Right lobe of liver (tissue), 4 donors: ENCODE measurements at regions not wholly inside any gene's neighbourhood (a gene's known extent, or its start where the extent isn't known, plus 50 kb on each side); places are given as distances from the start of the nearest gene placed in this dataset.

Experiments
- POLR2A ChIP-seq: fragments of 450-650 bp; IDR thresholded peaks from one replicate; pipeline ENCODE4 v1.6.1; 2017; ENCODE audit warnings: antibody characterized with exemption, mild to moderate bottlenecking
- TF ChIP-seq, protein P1 (sequence below), 4 donors: fragments of 200-600 bp in 3 of 4; fragments of 450-650 bp in 1 of 4; IDR thresholded peaks; one replicate each; pipeline versions ENCODE4 v1.5.1 to v1.8.0; 2016 to 2022; ENCODE audit warnings: antibody characterized with exemption in 4 of 4, mild to moderate bottlenecking in 2 of 4
- donor health status: DM: no; HTN: no; CAD: no.
- donor health status: DM: no; HTN: no; CAD: no.
- donor health status: DM: no; HTN: yes; CAD: no.

DNA sequence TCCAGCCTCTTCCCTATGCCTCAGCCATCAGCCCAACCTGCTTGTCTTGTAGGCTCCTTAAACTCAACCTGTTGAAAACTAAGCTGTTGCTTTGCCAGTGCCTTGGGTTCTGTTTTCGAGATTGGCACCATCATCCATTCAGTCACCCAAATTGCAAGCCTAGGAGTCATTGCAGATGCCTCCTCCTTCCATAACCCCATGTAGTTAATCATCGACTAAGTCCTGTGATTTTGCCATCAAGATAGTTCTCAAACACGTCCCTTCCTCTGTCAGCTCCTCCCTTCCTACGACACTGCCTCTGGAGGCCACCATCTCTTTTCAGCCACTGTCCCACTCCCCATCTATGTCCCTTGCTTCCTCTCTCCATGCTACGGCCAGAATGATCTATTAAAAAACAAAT lies 168.1 kb downstream of the RAB11FIP2 start:
- TF ChIP-seq, protein P1, sequence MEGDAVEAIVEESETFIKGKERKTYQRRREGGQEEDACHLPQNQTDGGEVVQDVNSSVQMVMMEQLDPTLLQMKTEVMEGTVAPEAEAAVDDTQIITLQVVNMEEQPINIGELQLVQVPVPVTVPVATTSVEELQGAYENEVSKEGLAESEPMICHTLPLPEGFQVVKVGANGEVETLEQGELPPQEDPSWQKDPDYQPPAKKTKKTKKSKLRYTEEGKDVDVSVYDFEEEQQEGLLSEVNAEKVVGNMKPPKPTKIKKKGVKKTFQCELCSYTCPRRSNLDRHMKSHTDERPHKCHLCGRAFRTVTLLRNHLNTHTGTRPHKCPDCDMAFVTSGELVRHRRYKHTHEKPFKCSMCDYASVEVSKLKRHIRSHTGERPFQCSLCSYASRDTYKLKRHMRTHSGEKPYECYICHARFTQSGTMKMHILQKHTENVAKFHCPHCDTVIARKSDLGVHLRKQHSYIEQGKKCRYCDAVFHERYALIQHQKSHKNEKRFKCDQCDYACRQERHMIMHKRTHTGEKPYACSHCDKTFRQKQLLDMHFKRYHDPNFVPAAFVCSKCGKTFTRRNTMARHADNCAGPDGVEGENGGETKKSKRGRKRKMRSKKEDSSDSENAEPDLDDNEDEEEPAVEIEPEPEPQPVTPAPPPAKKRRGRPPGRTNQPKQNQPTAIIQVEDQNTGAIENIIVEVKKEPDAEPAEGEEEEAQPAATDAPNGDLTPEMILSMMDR (IDR thresholded peaks at IDR 0.05), result no peak
- TF ChIP-seq POLR2A, result no peak
